K562 (cell line): ENCODE measurements at regions not wholly inside any gene's neighbourhood (a gene's known extent, or its start where the extent isn't known, plus 50 kb on each side); places are given as distances from the start of the nearest gene placed in this dataset.

Source experiments
- ATAC-seq: fragments of 200-7000 bp; cut with Tn5 transposase; 3 replicates; pipeline ENCODE4 v1.9.1; 2020; ENCODE audit warnings: moderate library complexity
- BruUV-seq: library from RNA; stranded (reverse); fragments of 400-500 nt; replicated peaks from 2 replicates; lab custom pipeline; 2021; lab: Mats Ljungman, UMichigan
- CTCF ChIA-PET: fragments of 300-600 bp; formaldehyde crosslinking; extraction: SDS; loops from one replicate; lab custom pipeline; 2021; ENCODE audit warnings: low intra/inter-chr PET ratio; lab: Yijun Ruan, JAX
- POLR2A ChIA-PET: fragments of 300-600, 350-650 bp; sonication (Branson Sonifier 250); formaldehyde crosslinking; extraction: SDS; loops from one replicate; lab custom pipeline; 2021; ENCODE audit warnings: antibody characterized with exemption, inconsistent platforms; lab: Yijun Ruan, JAX
- DNase-seq, 4 experiments: peaks; one replicate each; pipeline versions ENCODE4 v3.0.0 to v3.0.0-alpha.2; 2011 to 2018; ENCODE audit warnings: low spot score in 3 of 4, mixed read lengths in 3 of 4; ENCODE audit errors: extremely low read depth in 1 of 4
- FAIRE-seq: peaks from 2 replicates; lab custom pipeline; 2011; peaks lifted over from hg19 to GRCh38; lab: Jason Lieb, UNC
- H2AFZ ChIP-seq: 2 replicates; pipeline ENCODE4 v1.6.0; 2011; ENCODE audit warnings: low read depth, low read length, control low read depth, inconsistent platforms
- H3K27ac ChIP-seq: fragments of 200-600 bp; 3 replicates; pipeline ENCODE4 v1.8.0; 2011; ENCODE audit warnings: low read depth, mild to moderate bottlenecking, control low read depth, inconsistent platforms, low read length, moderate library complexity, mixed read lengths; ENCODE audit errors: extremely low read depth
- H3K27me3 ChIP-seq, 2 experiments: fragments of 300-600 bp in 1 of 2; 2 replicates in 1 of 2; 3 replicates in 1 of 2; pipeline versions ENCODE4 v1.6.0 to v1.8.0; 2011; ENCODE audit warnings: inconsistent platforms in 2 of 2, low read length in 2 of 2, mild to moderate bottlenecking in 1 of 2, mixed read lengths in 1 of 2, moderate library complexity in 1 of 2; ENCODE audit not compliant: control insufficient read depth in 2 of 2, insufficient read depth in 2 of 2
- H3K36me3 ChIP-seq: fragments of 300-600 bp; 3 replicates; pipeline ENCODE4 v1.8.0; 2011; ENCODE audit warnings: mild to moderate bottlenecking, low read length, inconsistent platforms; ENCODE audit not compliant: control insufficient read depth, insufficient read depth
- H3K4me1 ChIP-seq, 2 experiments: fragments of 200-600 bp in 1 of 2; replicated peaks in 1 of 2; 2 replicates in 1 of 2; 3 replicates in 1 of 2; pipeline versions ENCODE4 v1.5.1 to v1.8.0; 2011; ENCODE audit warnings: inconsistent platforms in 2 of 2, low read length in 2 of 2, mild to moderate bottlenecking in 1 of 2, mixed read lengths in 1 of 2, moderate library complexity in 1 of 2; ENCODE audit not compliant: control insufficient read depth in 2 of 2, insufficient read depth in 2 of 2
- H3K4me2 ChIP-seq: 2 replicates; pipeline ENCODE4 v1.6.1; 2011; ENCODE audit warnings: low read length, control low read depth, inconsistent platforms, mixed read lengths; ENCODE audit not compliant: insufficient read depth
- H3K4me3 ChIP-seq: fragments of 200-600 bp; sonication (generic), shearing (Covaris generic); 2 replicates; pipeline ENCODE4 v1.5.1; 2016; ENCODE audit warnings: control low read depth, inconsistent platforms
- H3K79me2 ChIP-seq: fragments of 200-600 bp; 3 replicates; pipeline ENCODE4 v1.8.0; 2011; ENCODE audit warnings: low read length, inconsistent platforms; ENCODE audit not compliant: control insufficient read depth, insufficient read depth
- H3K9ac ChIP-seq, 2 experiments: 2 replicates each; pipeline versions ENCODE4 v1.6.0 to v1.6.1; 2011; ENCODE audit warnings: low read depth in 2 of 2, low read length in 2 of 2, control low read depth in 1 of 2, inconsistent platforms in 1 of 2, mild to moderate bottlenecking in 1 of 2, mixed read lengths in 1 of 2; ENCODE audit not compliant: insufficient read depth in 1 of 2
- H3K9me1 ChIP-seq: one replicate; pipeline ENCODE4 v1.6.0; 2011; ENCODE audit warnings: inconsistent platforms, mild to moderate bottlenecking, low read length, moderate library complexity; ENCODE audit not compliant: control insufficient read depth, insufficient read depth
- H3K9me3 ChIP-seq: replicated peaks from 2 replicates; pipeline ENCODE4 v1.5.1; 2011; ENCODE audit warnings: low read depth, low read length, inconsistent platforms; ENCODE audit not compliant: control insufficient read depth, insufficient read depth
- H4K20me1 ChIP-seq: replicated peaks from 2 replicates; pipeline ENCODE4 v1.6.1; 2011; ENCODE audit warnings: low read length, inconsistent platforms, mixed read lengths; ENCODE audit not compliant: control insufficient read depth, insufficient read depth
- DDX20 ChIP-seq: fragments of 450-650 bp; IDR thresholded peaks from 2 replicates; pipeline ENCODE4 v1.6.1; 2016; ENCODE audit warnings: missing genetic modification characterization, low read depth, mild to moderate bottlenecking, missing compliant biosample characterization, moderate library complexity
- E2F3 ChIP-seq: fragments of 250-450 bp; sonication (Bioruptor Pico); IDR thresholded peaks from 2 replicates; pipeline ENCODE4 v1.4.0; 2020; ENCODE audit warnings: mild to moderate bottlenecking
- ETV6 ChIP-seq, 3 experiments: fragments of 150-350 bp in 1 of 3; sonication (generic) in 1 of 3; formaldehyde crosslinking in 1 of 3; IDR thresholded peaks; 2 replicates each; pipeline versions ENCODE4 v1.6.1 to v1.8.0; 2014 to 2022; ENCODE audit warnings: borderline replicate concordance in 2 of 3, low read depth in 2 of 3, antibody characterized with exemption in 1 of 3, low read length in 1 of 3, mild to moderate bottlenecking in 1 of 3, missing genetic modification reagents in 1 of 3
- MTF1 ChIP-seq: fragments of 250-450 bp; sonication (Bioruptor Pico); IDR thresholded peaks from 2 replicates; pipeline ENCODE4 v1.9.0; 2021; ENCODE audit warnings: moderate library complexity, mild to moderate bottlenecking, inconsistent platforms, borderline replicate concordance
- NONO ChIP-seq, 2 experiments: fragments of 200-400 bp in 1 of 2; fragments of 450-650 bp in 1 of 2; formaldehyde crosslinking in 1 of 2; IDR thresholded peaks; 2 replicates each; pipeline ENCODE4 v1.6.1; 2017; ENCODE audit warnings: low read depth in 2 of 2, mild to moderate bottlenecking in 2 of 2, moderate library complexity in 2 of 2, low read length in 1 of 2
- TBP ChIP-seq: optimal IDR thresholded peaks from 2 replicates; pipeline ENCODE3; 2011; ENCODE audit warnings: low read depth, low read length, improper control_type of control experiment
- ZBTB1 ChIP-seq: sonication (generic); formaldehyde crosslinking; IDR thresholded peaks from 2 replicates; pipeline ENCODE4 v1.8.1; 2023; ENCODE audit warnings: missing genetic modification reagents, low read depth, mild to moderate bottlenecking, borderline replicate concordance
- ZEB2 ChIP-seq: fragments of 450-650 bp; IDR thresholded peaks from 2 replicates; pipeline ENCODE4 v1.6.1; 2016
- ZNF124 ChIP-seq: sonication (generic); formaldehyde crosslinking; IDR thresholded peaks from 2 replicates; pipeline ENCODE4 v1.8.1; 2022; ENCODE audit warnings: missing genetic modification reagents
- WGBS: fragments of 100-300 bp; shearing (Covaris generic); methylation state at CpG from one replicate; pipeline ENCODE4 v1.1.6; 2016; ENCODE audit warnings: low coverage, mixed read lengths; ENCODE audit not compliant: insufficient coverage; ENCODE audit errors: missing lambda C conversion rate; 5-methylcytosine and 5-hydroxymethylcytosine counted together
- in situ Hi-C: fragments of 300-500 bp; cut with MboI; formaldehyde crosslinking; loops from 4 replicates; pipeline ENCODE4 v1.15.0; 2018; ENCODE audit warnings: inconsistent platforms, mixed read lengths
- intact Hi-C: fragments of 100-400 bp; cut with micrococcal nuclease; formaldehyde crosslinking; loops from 2 replicates; pipeline ENCODE4 v1.14.2; 2022
- TF ChIP-seq, protein P1 (sequence below): fragments of 450-650 bp; formaldehyde crosslinking; IDR thresholded peaks from 2 replicates; pipeline ENCODE4 v1.4.0; 2020; ENCODE audit warnings: mild to moderate bottlenecking
- TF ChIP-seq, protein P2 (sequence below): fragments of 450-650 bp; IDR thresholded peaks from 2 replicates; pipeline ENCODE4 v1.6.1; 2016
- TF ChIP-seq, protein P3 (sequence below): fragments of 450-650 bp; formaldehyde crosslinking; conservative IDR thresholded peaks from 2 replicates; pipeline ENCODE4 v1.4.0; 2022; ENCODE audit warnings: mild to moderate bottlenecking, missing genetic modification characterization
- TF ChIP-seq, protein P4 (sequence below): fragments of 250-450 bp; sonication (Bioruptor Pico); IDR thresholded peaks from 2 replicates; pipeline ENCODE4 v1.4.0; 2020; ENCODE audit warnings: mild to moderate bottlenecking, moderate library complexity
- TF ChIP-seq, protein P5 (sequence below): fragments of 250-450 bp; sonication (Bioruptor Pico); IDR thresholded peaks from 2 replicates; pipeline ENCODE4 v1.8.0; 2021; ENCODE audit warnings: borderline replicate concordance, mild to moderate bottlenecking, moderate library complexity; ENCODE audit not compliant: poor library complexity, severe bottlenecking

DNA sequence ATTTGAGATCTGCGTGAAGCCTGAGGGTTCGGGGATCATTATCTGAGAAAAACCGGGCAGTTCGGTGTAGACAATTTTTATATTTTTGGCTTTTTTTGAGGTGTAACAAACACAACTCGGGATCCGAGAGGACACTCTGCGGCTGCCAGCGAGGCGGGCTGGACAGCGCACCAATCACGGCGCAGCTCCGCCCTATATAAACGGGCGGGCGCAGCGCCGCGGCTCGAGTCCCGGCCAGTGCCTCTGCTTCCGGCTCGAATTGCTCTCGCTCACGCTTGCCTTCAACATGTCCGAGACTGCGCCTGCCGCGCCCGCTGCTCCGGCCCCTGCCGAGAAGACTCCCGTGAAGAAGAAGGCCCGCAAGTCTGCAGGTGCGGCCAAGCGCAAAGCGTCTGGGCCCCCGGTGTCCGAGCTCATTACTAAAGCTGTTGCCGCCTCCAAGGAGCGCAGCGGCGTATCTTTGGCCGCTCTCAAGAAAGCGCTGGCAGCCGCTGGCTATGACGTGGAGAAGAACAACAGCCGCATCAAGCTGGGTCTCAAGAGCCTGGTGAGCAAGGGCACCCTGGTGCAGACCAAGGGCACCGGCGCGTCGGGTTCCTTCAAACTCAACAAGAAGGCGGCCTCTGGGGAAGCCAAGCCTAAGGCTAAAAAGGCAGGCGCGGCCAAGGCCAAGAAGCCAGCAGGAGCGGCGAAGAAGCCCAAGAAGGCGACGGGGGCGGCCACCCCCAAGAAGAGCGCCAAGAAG lies 69.0 kb downstream of the HFE start:
- Histone ChIP-seq H3K27me3 (no peaks in the 10 kb centered on the region), H3K4me2 (peak overlapping the region; percentile 92), H3K4me1 (peaks cover 12 to 18% of the 10 kb centered on the region in 2 experiments; a peak in 4 of 5 replicates), H3K9me1 (no peaks in the 10 kb centered on the region), H3K9me3 (no peaks in the 10 kb centered on the region), H4K20me1 (peaks cover 28% of the 10 kb centered on the region), H3K4me3 (peak overlapping the region; percentile 65), H3K27ac (peak overlapping the region; percentile 85), H3K9ac (peak overlapping the region; percentile 83 to 98), H2AFZ (peak overlapping the region; percentile 91), H3K79me2 (peaks cover 51% of the 10 kb centered on the region), H3K36me3 (peaks cover 11% of the 10 kb centered on the region)
- BruUV-seq = TSS peak; percentile 67
- under 1% methylated on average over 61 of the region's 61 CpGs for WGBS
- ChIA-PET CTCF (interaction anchor here (0.6 kb wide), 1 partner anchor 100 kb away, joined by 3 read pairs; a partner anchor contains a TSS), POLR2A (interaction anchor here (0.5 to 10.4 kb wide), 47 partner anchors 9 to 1737 kb away, joined by 3 to 465 read pairs (median 5); partner anchors contain the start of gene HFE)
- peak; percentile 96 to 97 (median 97) for DNase-seq
- in situ Hi-C loops = no loop called here
- peak; percentile 78 for ATAC-seq
- intact Hi-C loops = loop anchor here (1.0 to 2.0 kb wide), 3 partner anchors 129 to 991 kb away; a partner anchor contains a TSS
- peak; percentile 80 for FAIRE-seq
- TF ChIP-seq NONO (IDR thresholded peaks at IDR 0.05; ENCODE audit: low read depth in 2 of 2, low read length in 1 of 2) (peak; percentile 93 to 95), ZEB2 (no peak), DDX20 (no peak), MTF1 (CRISPR knock-in tag) (no peak), ZBTB1 (CRISPR knock-in tag) (0 out of 2 replicates have a peak, but pooled peaks have one; percentile 50), ZNF124 (CRISPR knock-in tag) (no peak), ETV6 (IDR thresholded peaks at IDR 0.05; ENCODE audit: borderline replicate concordance in 1 of 2, low read depth in 2 of 2, low read length in 1 of 2) (no peak; a peak in 1 of 4 replicates), ETV6 (CRISPR knock-in tag; IDR thresholded peaks at IDR 0.05; ENCODE audit: borderline replicate concordance) (0 out of 2 replicates have a peak, but pooled peaks have one; percentile 24), TBP (no peak), E2F3 (CRISPR knock-in tag) (0 out of 2 replicates have a peak, but pooled peaks have one; percentile 63)
- TF ChIP-seq, protein P1, sequence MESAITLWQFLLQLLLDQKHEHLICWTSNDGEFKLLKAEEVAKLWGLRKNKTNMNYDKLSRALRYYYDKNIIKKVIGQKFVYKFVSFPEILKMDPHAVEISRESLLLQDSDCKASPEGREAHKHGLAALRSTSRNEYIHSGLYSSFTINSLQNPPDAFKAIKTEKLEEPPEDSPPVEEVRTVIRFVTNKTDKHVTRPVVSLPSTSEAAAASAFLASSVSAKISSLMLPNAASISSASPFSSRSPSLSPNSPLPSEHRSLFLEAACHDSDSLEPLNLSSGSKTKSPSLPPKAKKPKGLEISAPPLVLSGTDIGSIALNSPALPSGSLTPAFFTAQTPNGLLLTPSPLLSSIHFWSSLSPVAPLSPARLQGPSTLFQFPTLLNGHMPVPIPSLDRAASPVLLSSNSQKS (CRISPR knock-in tag) = no peak
- TF ChIP-seq, protein P2, sequence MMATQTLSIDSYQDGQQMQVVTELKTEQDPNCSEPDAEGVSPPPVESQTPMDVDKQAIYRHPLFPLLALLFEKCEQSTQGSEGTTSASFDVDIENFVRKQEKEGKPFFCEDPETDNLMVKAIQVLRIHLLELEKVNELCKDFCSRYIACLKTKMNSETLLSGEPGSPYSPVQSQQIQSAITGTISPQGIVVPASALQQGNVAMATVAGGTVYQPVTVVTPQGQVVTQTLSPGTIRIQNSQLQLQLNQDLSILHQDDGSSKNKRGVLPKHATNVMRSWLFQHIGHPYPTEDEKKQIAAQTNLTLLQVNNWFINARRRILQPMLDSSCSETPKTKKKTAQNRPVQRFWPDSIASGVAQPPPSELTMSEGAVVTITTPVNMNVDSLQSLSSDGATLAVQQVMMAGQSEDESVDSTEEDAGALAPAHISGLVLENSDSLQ = no peak
- TF ChIP-seq, protein P3, sequence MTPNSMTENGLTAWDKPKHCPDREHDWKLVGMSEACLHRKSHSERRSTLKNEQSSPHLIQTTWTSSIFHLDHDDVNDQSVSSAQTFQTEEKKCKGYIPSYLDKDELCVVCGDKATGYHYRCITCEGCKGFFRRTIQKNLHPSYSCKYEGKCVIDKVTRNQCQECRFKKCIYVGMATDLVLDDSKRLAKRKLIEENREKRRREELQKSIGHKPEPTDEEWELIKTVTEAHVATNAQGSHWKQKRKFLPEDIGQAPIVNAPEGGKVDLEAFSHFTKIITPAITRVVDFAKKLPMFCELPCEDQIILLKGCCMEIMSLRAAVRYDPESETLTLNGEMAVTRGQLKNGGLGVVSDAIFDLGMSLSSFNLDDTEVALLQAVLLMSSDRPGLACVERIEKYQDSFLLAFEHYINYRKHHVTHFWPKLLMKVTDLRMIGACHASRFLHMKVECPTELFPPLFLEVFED (CRISPR knock-in tag) = 0 out of 2 replicates have a peak, but pooled peaks have one; percentile 31
- TF ChIP-seq, protein P4, sequence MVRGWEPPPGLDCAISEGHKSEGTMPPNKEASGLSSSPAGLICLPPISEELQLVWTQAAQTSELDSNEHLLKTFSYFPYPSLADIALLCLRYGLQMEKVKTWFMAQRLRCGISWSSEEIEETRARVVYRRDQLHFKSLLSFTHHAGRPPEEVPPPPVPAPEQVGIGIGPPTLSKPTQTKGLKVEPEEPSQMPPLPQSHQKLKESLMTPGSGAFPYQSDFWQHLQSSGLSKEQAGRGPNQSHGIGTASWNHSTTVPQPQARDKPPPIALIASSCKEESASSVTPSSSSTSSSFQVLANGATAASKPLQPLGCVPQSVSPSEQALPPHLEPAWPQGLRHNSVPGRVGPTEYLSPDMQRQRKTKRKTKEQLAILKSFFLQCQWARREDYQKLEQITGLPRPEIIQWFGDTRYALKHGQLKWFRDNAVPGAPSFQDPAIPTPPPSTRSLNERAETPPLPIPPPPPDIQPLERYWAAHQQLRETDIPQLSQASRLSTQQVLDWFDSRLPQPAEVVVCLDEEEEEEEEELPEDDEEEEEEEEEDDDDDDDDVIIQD (CRISPR knock-in tag) = 0 out of 2 replicates have a peak, but pooled peaks have one; percentile 72
- TF ChIP-seq, protein P5, sequence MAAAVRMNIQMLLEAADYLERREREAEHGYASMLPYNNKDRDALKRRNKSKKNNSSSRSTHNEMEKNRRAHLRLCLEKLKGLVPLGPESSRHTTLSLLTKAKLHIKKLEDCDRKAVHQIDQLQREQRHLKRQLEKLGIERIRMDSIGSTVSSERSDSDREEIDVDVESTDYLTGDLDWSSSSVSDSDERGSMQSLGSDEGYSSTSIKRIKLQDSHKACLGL = no peak
